ENCODE measurements at regions not wholly inside any gene's neighbourhood (a gene's known extent, or its start where the extent isn't known, plus 50 kb on each side); places are given as distances from the start of the nearest gene placed in this dataset.

GRCh38 chr5:147052519-147052918 is 174.0 kb upstream of the PPP2R2B start:
- Histone ChIP-seq H3K27ac (ENCODE audit: insufficient read depth, low read depth, low read length, poor library complexity, severe bottlenecking) (no peak overlapping the region), H3K9me3 (ENCODE audit: control insufficient read depth, low read length) (no peaks in the 10 kb centered on the region), H3K27me3 (ENCODE audit: control insufficient read depth, insufficient read depth, low read length, poor library complexity, severe bottlenecking) (no peaks in the 10 kb centered on the region), H3K36me3 (ENCODE audit: control insufficient read depth, insufficient read depth, low read length) (no peaks in the 10 kb centered on the region), H3K4me3 (ENCODE audit: insufficient read depth, low read depth, low read length) (no peak overlapping the region), H3K4me1 (ENCODE audit: control insufficient read depth, insufficient read depth, low read length) (peaks cover 5% of the 10 kb centered on the region)
- 96 to 97% methylated on average over 3 of the region's 4 CpGs for WGBS, 2 experiments

GRCh38 chr5:147055089-147055826 is 176.7 kb upstream of the PPP2R2B start:
- Histone ChIP-seq H3K9me3 (ENCODE audit: control insufficient read depth, low read length) (no peaks in the 10 kb centered on the region), H3K36me3 (ENCODE audit: control insufficient read depth, insufficient read depth, low read length) (no peaks in the 10 kb centered on the region), H3K4me1 (ENCODE audit: control insufficient read depth, insufficient read depth, low read length) (peaks cover 5% of the 10 kb centered on the region), H3K27ac (ENCODE audit: insufficient read depth, low read depth, low read length, poor library complexity, severe bottlenecking) (no peak overlapping the region), H3K4me3 (ENCODE audit: insufficient read depth, low read depth, low read length) (no peak overlapping the region), H3K27me3 (ENCODE audit: control insufficient read depth, insufficient read depth, low read length, poor library complexity, severe bottlenecking) (no peaks in the 10 kb centered on the region)
- WGBS, 2 experiments: 92% methylated on average over 2 to 5 of the region's 5 CpGs

- peaks cover 5% of the 10 kb centered on the region for H3K4me1 ChIP-seq (ENCODE audit: control insufficient read depth, insufficient read depth, low read length)
- 67 to 73% methylated on average over 9 of the region's 9 CpGs for WGBS, 2 experiments
- H3K4me3 ChIP-seq (ENCODE audit: insufficient read depth, low read depth, low read length): no peak overlapping the region
- no peaks in the 10 kb centered on the region for H3K27me3 ChIP-seq (ENCODE audit: control insufficient read depth, insufficient read depth, low read length, poor library complexity, severe bottlenecking)
- H3K36me3 ChIP-seq (ENCODE audit: control insufficient read depth, insufficient read depth, low read length): no peaks in the 10 kb centered on the region
- no peaks in the 10 kb centered on the region for H3K9me3 ChIP-seq (ENCODE audit: control insufficient read depth, low read length)
- H3K27ac ChIP-seq (ENCODE audit: insufficient read depth, low read depth, low read length, poor library complexity, severe bottlenecking): no peak overlapping the region
These were observed 177.5 kb upstream of the PPP2R2B start for GRCh38 chr5:147055850-147056566.

DNA sequence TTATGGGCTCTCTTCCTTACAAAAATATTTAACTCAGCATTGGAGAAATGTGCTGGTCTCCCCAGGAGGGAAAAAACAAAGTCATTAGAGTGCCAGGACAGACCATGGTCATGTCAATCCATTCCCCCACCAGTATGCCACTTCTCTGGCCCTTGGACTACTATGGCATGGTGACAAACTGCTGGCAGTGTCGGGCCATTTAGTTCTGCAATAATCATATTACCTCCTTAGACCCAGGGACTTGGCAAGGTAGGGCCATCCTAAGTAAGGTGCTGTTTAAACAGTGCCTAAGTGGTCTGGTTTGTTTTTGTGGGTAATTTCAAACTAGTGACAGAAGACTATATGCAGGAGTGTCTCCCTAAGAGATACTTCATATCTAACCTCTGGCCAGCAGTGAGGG is 177.8 kb upstream of the STK32A start:
- Histone ChIP-seq H3K27me3 (ENCODE audit: control insufficient read depth, insufficient read depth, low read length, poor library complexity, severe bottlenecking) (no peaks in the 10 kb centered on the region), H3K4me1 (ENCODE audit: control insufficient read depth, insufficient read depth, low read length) (peaks cover 5% of the 10 kb centered on the region), H3K4me3 (ENCODE audit: insufficient read depth, low read depth, low read length) (no peak overlapping the region), H3K27ac (ENCODE audit: insufficient read depth, low read depth, low read length, poor library complexity, severe bottlenecking) (no peak overlapping the region), H3K36me3 (ENCODE audit: control insufficient read depth, insufficient read depth, low read length) (no peaks in the 10 kb centered on the region), H3K9me3 (ENCODE audit: control insufficient read depth, low read length) (no peaks in the 10 kb centered on the region)
- 92% methylated on average over 1 of the region's 1 CpG for WGBS, 2 experiments

DNA sequence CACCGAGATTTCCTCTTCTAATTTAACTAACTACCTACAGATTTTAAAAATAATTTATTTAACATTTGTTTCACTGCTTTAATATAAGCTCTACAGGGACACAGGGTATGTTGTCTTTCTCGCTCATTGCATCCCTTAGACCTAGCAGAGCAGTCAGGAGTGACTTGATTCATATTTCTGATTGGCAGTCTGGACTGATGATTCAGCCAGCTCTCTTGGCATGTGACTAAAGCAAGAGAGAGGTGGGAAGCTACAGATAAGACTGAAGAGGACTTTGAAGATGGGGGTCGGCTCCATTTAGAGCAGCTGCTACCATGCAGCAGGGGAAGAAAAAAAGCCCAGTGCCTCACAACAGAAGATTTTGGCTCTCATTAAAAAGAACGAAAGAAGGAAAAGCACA is 173.4 kb upstream of the STK32A start:
- no peaks in the 10 kb centered on the region for H3K9me3 ChIP-seq (ENCODE audit: control insufficient read depth, low read length)
- H3K36me3 ChIP-seq (ENCODE audit: control insufficient read depth, insufficient read depth, low read length): no peaks in the 10 kb centered on the region
- no peaks in the 10 kb centered on the region for H3K4me1 ChIP-seq (ENCODE audit: control insufficient read depth, insufficient read depth, low read length)
- no peak overlapping the region for H3K4me3 ChIP-seq (ENCODE audit: insufficient read depth, low read depth, low read length)
- H3K27me3 ChIP-seq (ENCODE audit: control insufficient read depth, insufficient read depth, low read length, poor library complexity, severe bottlenecking): no peaks in the 10 kb centered on the region
- 79 to 89% methylated on average over 4 of the region's 4 CpGs for WGBS, 2 experiments
- H3K27ac ChIP-seq (ENCODE audit: insufficient read depth, low read depth, low read length, poor library complexity, severe bottlenecking): no peak overlapping the region

DNA sequence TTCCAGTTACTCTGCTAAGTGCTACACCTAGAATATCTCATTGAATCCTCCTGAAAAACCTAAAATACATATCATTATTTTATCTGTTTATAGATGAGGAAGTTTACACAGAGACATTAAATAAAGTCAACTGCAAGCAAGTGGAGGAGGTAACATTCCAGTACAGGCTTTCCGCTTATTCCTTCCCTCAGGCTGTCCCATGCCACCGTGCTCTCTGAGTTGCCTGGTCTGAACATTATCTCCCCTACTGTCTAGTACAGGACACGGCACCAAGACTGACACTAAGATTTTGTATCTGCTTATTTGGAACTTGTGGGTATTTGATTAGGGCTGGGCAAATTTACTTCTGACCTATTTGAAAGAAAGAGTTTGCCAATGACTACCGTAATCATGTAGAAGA is 172.4 kb upstream of the STK32A start:
- H3K9me3 ChIP-seq (ENCODE audit: control insufficient read depth, low read length): no peaks in the 10 kb centered on the region
- no peaks in the 10 kb centered on the region for H3K27me3 ChIP-seq (ENCODE audit: control insufficient read depth, insufficient read depth, low read length, poor library complexity, severe bottlenecking)
- no peaks in the 10 kb centered on the region for H3K36me3 ChIP-seq (ENCODE audit: control insufficient read depth, insufficient read depth, low read length)
- no peak overlapping the region for H3K27ac ChIP-seq (ENCODE audit: insufficient read depth, low read depth, low read length, poor library complexity, severe bottlenecking)
- WGBS, 2 experiments: 92 to 93% methylated on average over 3 of the region's 4 CpGs
- no peak overlapping the region for H3K4me3 ChIP-seq (ENCODE audit: insufficient read depth, low read depth, low read length)
- no peaks in the 10 kb centered on the region for H3K4me1 ChIP-seq (ENCODE audit: control insufficient read depth, insufficient read depth, low read length)

DNA sequence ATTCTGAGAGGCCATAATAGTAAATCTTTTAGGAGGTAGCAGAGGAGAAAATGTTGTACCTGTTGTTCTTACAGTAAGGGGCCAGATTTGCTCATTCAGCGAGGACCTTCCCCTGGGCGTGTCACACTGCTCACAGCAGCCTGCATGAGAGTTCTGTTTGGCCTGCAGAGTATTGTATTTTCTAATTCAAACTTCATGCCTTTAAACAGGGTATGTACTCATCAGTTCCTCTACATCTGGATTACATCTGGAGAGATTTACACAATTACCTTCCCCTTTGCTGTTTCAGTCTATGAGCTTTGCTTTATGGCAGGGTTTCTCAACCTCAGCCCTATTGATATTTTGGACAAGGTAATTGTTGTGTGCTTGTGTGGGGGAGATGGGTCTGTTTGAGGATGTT is 170.9 kb upstream of the STK32A start:
- Histone ChIP-seq H3K36me3 (ENCODE audit: control insufficient read depth, insufficient read depth, low read length) (no peaks in the 10 kb centered on the region), H3K9me3 (ENCODE audit: control insufficient read depth, low read length) (no peaks in the 10 kb centered on the region), H3K4me3 (ENCODE audit: insufficient read depth, low read depth, low read length) (no peak overlapping the region), H3K27ac (ENCODE audit: insufficient read depth, low read depth, low read length, poor library complexity, severe bottlenecking) (no peak overlapping the region), H3K4me1 (ENCODE audit: control insufficient read depth, insufficient read depth, low read length) (no peaks in the 10 kb centered on the region), H3K27me3 (ENCODE audit: control insufficient read depth, insufficient read depth, low read length, poor library complexity, severe bottlenecking) (no peaks in the 10 kb centered on the region)
- WGBS, 2 experiments: 91 to 96% methylated on average over 2 of the region's 2 CpGs

DNA sequence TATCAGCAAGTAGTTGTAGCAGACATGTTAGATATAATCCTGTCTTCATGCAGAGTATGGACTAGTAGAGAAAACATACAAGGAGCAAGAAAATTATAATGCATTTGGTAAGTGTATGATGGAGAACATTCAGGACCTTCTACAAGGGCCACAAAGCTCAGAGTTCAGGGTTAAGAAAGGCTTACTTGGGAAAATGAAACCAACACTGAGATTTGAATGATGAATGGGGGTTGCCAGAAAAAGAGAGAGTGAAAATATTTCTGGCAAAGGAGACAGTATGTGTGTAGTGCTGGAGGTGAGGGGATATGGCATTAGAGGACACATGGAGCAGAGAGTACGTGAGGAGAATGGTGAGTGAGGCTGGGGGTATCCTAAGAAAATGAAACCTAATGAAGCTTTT is 169.8 kb upstream of the STK32A start:
- no peaks in the 10 kb centered on the region for H3K36me3 ChIP-seq (ENCODE audit: control insufficient read depth, insufficient read depth, low read length)
- no peak overlapping the region for H3K4me3 ChIP-seq (ENCODE audit: insufficient read depth, low read depth, low read length)
- no peaks in the 10 kb centered on the region for H3K9me3 ChIP-seq (ENCODE audit: control insufficient read depth, low read length)
- WGBS, 2 experiments: 93% methylated on average over 1 of the region's 1 CpG
- no peaks in the 10 kb centered on the region for H3K27me3 ChIP-seq (ENCODE audit: control insufficient read depth, insufficient read depth, low read length, poor library complexity, severe bottlenecking)
- no peak overlapping the region for H3K27ac ChIP-seq (ENCODE audit: insufficient read depth, low read depth, low read length, poor library complexity, severe bottlenecking)
- no peaks in the 10 kb centered on the region for H3K4me1 ChIP-seq (ENCODE audit: control insufficient read depth, insufficient read depth, low read length)

GRCh38 chr5:147068998-147069397 is 165.8 kb upstream of the STK32A start:
- Histone ChIP-seq H3K4me1 (ENCODE audit: control insufficient read depth, insufficient read depth, low read length) (no peaks in the 10 kb centered on the region), H3K27ac (ENCODE audit: insufficient read depth, low read depth, low read length, poor library complexity, severe bottlenecking) (no peak overlapping the region), H3K27me3 (ENCODE audit: control insufficient read depth, insufficient read depth, low read length, poor library complexity, severe bottlenecking) (no peaks in the 10 kb centered on the region), H3K9me3 (ENCODE audit: control insufficient read depth, low read length) (no peaks in the 10 kb centered on the region), H3K36me3 (ENCODE audit: control insufficient read depth, insufficient read depth, low read length) (no peaks in the 10 kb centered on the region), H3K4me3 (ENCODE audit: insufficient read depth, low read depth, low read length) (no peak overlapping the region)
- WGBS, 2 experiments: 91 to 95% methylated on average over 4 of the region's 4 CpGs

- Histone ChIP-seq H3K9me3 (ENCODE audit: control insufficient read depth, low read length) (no peaks in the 10 kb centered on the region), H3K36me3 (ENCODE audit: control insufficient read depth, insufficient read depth, low read length) (no peaks in the 10 kb centered on the region), H3K4me3 (ENCODE audit: insufficient read depth, low read depth, low read length) (no peak overlapping the region), H3K27me3 (ENCODE audit: control insufficient read depth, insufficient read depth, low read length, poor library complexity, severe bottlenecking) (no peaks in the 10 kb centered on the region), H3K4me1 (ENCODE audit: control insufficient read depth, insufficient read depth, low read length) (no peaks in the 10 kb centered on the region), H3K27ac (ENCODE audit: insufficient read depth, low read depth, low read length, poor library complexity, severe bottlenecking) (no peak overlapping the region)
- WGBS, 2 experiments: 83 to 85% methylated on average over 1 to 2 of the region's 2 CpGs
These were observed 162.2 kb upstream of the STK32A start for GRCh38 chr5:147072622-147073021.

Measured in ectodermal cell (in vitro differentiated cells).